Activated CD4-positive, alpha-beta T cell treated with anti-CD3 and anti-CD28 coated beads for 36 hours (primary cell): ENCODE measurements at regions not wholly inside any gene's neighbourhood (a gene's known extent, or its start where the extent isn't known, plus 50 kb on each side); places are given as distances from the start of the nearest gene placed in this dataset.
"Not testable (repeated sequence)": the region's sequence is repeated elsewhere in the genome, so short reads cannot be mapped to it uniquely, and the experiment has no call there.

Source experiments
- ATAC-seq: fragments of 200-7000 bp; cut with Tn5 transposase; one replicate; pipeline ENCODE4 v1.10.0; 2021; ENCODE audit warnings: mild to moderate bottlenecking, moderate library complexity
- CTCF ChIA-PET: fragments of 350-600 bp; sonication (Branson Sonifier 250); formaldehyde crosslinking; loops from one replicate; lab custom pipeline; 2021; ENCODE audit warnings: antibody characterized with exemption; lab: Charles Lee
- POLR2A ChIA-PET: fragments of 350-600 bp; sonication (Branson Sonifier 250); formaldehyde crosslinking; loops from one replicate; lab custom pipeline; 2021; ENCODE audit warnings: antibody characterized with exemption, inconsistent platforms; lab: Charles Lee
- DNase-seq: peaks from one replicate; pipeline ENCODE4 v3.0.0-alpha.2; 2020
- H3K27ac Mint-ChIP-seq: one replicate; pipeline ENCODE4 v1.8.0; 2021; ENCODE audit warnings: mixed read lengths
- H3K27me3 Mint-ChIP-seq: one replicate; pipeline ENCODE4 v1.8.0; 2021; ENCODE audit warnings: mixed read lengths
- H3K36me3 Mint-ChIP-seq: one replicate; pipeline ENCODE4 v1.8.0; 2021; ENCODE audit warnings: low read depth, mixed read lengths
- H3K4me1 Mint-ChIP-seq: one replicate; pipeline ENCODE4 v1.8.0; 2021; ENCODE audit warnings: mixed read lengths
- H3K4me3 Mint-ChIP-seq: one replicate; pipeline ENCODE4 v1.8.0; 2021; ENCODE audit warnings: mild to moderate bottlenecking, moderate library complexity, mixed read lengths
- H3K9me3 Mint-ChIP-seq: one replicate; pipeline ENCODE4 v1.8.0; 2021; ENCODE audit warnings: low read depth, mixed read lengths
- intact Hi-C, 2 experiments: fragments of 100-400 bp; cut with DNase I in 1 of 2; cut with micrococcal nuclease in 1 of 2; formaldehyde crosslinking; loops; one replicate each; pipeline versions ENCODE4 v1.14.2 to v1.15.1; 2022 to 2024; cut with DNase I, micrococcal nuclease

DNA sequence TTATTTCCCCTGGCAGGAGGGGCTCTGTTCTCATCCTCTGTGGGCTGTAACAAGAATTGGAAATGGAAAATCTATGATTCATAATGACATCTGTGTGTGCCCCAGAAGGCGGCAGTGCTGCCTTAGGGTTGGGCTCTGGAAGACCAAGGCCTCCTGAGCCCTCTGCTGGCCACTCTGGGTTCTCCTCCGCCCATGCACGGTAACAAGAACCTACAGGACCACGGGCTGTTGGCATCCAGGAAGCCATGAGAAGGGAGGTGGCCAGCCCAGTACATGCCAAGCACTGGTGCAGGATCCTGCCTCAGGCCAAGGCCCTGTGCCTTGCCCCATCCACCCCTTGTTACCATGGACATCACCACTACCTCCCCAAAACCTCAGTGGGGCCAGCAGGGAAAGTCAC, 454.2 kb downstream of the TP53TG3F start:
- not testable (repeated sequence) for H3K27ac Mint-ChIP-seq, H3K27me3 Mint-ChIP-seq
- DNase-seq: peak; percentile 11

GRCh38 chr16:33920761-33921545, 461.5 kb downstream of the TP53TG3F start:
- POLR2A ChIA-PET, H3K4me3 Mint-ChIP-seq, intact Hi-C loops, H3K9me3 Mint-ChIP-seq, H3K36me3 Mint-ChIP-seq, CTCF ChIA-PET, H3K27me3 Mint-ChIP-seq, H3K4me1 Mint-ChIP-seq, H3K27ac Mint-ChIP-seq: not testable (repeated sequence)
- ATAC-seq: peak; percentile 60
- peak; percentile 13 for DNase-seq

More for the DNA sequence above, 454.2 kb downstream of the TP53TG3F start:
- H3K4me1 Mint-ChIP-seq, H3K36me3 Mint-ChIP-seq, POLR2A ChIA-PET, ATAC-seq, H3K9me3 Mint-ChIP-seq, H3K4me3 Mint-ChIP-seq, CTCF ChIA-PET, intact Hi-C loops: not testable (repeated sequence)

- H3K9me3 Mint-ChIP-seq, CTCF ChIA-PET, H3K36me3 Mint-ChIP-seq, ATAC-seq, H3K4me1 Mint-ChIP-seq, H3K27me3 Mint-ChIP-seq, DNase-seq, H3K4me3 Mint-ChIP-seq, intact Hi-C loops, POLR2A ChIA-PET, H3K27ac Mint-ChIP-seq: not testable (repeated sequence)
These were observed 463.5 kb downstream of the TP53TG3F start for GRCh38 chr16:33922914-33923313.

DNA sequence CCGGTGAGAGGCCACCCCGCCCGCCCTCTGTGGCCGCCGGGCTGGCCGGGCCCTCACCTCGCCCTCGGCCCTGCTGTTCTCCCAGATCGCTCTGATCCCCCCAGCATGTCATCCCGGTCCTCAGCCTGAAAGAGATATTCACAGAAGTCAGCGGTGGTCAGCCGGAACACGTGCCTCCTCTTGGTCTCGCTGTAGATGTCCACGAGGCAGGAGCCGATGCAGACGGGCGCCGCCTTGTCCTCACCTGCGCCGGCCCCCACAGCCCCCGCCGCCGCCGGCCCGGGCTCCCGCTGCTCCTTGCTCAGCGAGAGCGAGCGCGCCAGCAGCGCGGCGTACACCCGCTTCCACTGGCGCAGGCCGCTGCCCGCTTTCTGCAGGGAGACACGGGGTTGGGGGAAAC, 468.6 kb downstream of the TP53TG3F start:
- intact Hi-C loops, DNase-seq, H3K27me3 Mint-ChIP-seq, H3K4me1 Mint-ChIP-seq, H3K4me3 Mint-ChIP-seq, ATAC-seq, H3K27ac Mint-ChIP-seq, POLR2A ChIA-PET, CTCF ChIA-PET, H3K36me3 Mint-ChIP-seq, H3K9me3 Mint-ChIP-seq: not testable (repeated sequence)

DNA sequence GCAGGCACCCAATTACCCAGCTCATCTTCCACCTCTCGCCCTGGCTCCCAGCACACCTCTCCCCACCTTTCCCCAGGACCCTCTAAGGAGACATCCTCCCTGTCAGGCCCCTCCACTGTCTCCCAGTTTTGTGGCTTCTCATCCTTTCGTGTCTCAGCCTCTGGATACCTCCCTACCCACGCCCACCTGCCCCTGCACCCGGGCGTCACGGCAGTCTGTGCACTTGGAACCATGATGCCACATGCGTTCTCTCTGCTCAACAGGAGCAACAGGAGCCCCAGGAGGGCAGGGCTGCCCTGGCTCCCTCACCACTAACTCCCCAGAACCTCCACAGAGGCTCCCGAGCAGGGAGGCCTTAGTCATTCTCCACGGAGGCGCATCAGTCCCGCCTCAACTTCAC, 472.8 kb downstream of the TP53TG3F start:
- H3K36me3 Mint-ChIP-seq, H3K27me3 Mint-ChIP-seq, H3K4me3 Mint-ChIP-seq, POLR2A ChIA-PET, CTCF ChIA-PET, DNase-seq, intact Hi-C loops, H3K9me3 Mint-ChIP-seq, H3K4me1 Mint-ChIP-seq, H3K27ac Mint-ChIP-seq, ATAC-seq: not testable (repeated sequence)

DNA sequence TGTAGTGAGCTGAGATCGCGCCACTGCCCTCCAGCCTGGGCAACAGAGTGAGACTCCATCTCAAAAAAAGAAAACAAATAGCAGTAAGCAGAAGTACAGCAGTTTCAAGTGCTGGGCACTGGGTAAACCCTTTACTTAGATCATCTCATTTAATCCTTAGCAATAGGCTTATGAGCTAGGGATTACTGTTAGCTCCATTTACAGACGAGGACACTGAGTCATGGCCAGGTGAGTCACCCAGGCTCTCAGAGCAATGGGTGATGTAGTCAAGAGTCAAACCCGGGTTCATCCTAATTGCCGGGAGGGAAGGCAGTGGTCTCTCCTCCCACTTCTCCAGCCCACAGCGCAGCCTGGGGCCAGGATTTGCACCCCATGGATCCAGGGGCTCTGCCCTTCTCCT, 473.6 kb downstream of the TP53TG3F start:
- H3K4me3 Mint-ChIP-seq, H3K36me3 Mint-ChIP-seq, DNase-seq, H3K27me3 Mint-ChIP-seq, CTCF ChIA-PET, ATAC-seq, H3K9me3 Mint-ChIP-seq, POLR2A ChIA-PET, intact Hi-C loops, H3K4me1 Mint-ChIP-seq, H3K27ac Mint-ChIP-seq: not testable (repeated sequence)

- ATAC-seq, CTCF ChIA-PET, H3K4me1 Mint-ChIP-seq, H3K27me3 Mint-ChIP-seq, H3K9me3 Mint-ChIP-seq, H3K4me3 Mint-ChIP-seq, DNase-seq, H3K36me3 Mint-ChIP-seq, intact Hi-C loops, H3K27ac Mint-ChIP-seq, POLR2A ChIA-PET: not testable (repeated sequence)
These were observed 476.4 kb downstream of the TP53TG3F start for GRCh38 chr16:33935766-33936165.

- H3K9me3 Mint-ChIP-seq, H3K27ac Mint-ChIP-seq, POLR2A ChIA-PET, H3K4me3 Mint-ChIP-seq, H3K27me3 Mint-ChIP-seq, H3K4me1 Mint-ChIP-seq, intact Hi-C loops, CTCF ChIA-PET, ATAC-seq, H3K36me3 Mint-ChIP-seq: not testable (repeated sequence)
- DNase-seq: peak; percentile 5
These were observed 478.7 kb downstream of the TP53TG3F start for GRCh38 chr16:33938097-33938496.

- intact Hi-C loops, POLR2A ChIA-PET: not testable (repeated sequence)
These were observed 502.1 kb downstream of the TP53TG3F start for GRCh38 chr16:33961536-33961935.

GRCh38 chr16:33965534-33965933, 506.1 kb downstream of the TP53TG3F start:
- DNase-seq, H3K27ac Mint-ChIP-seq, intact Hi-C loops, H3K9me3 Mint-ChIP-seq, H3K4me3 Mint-ChIP-seq, H3K4me1 Mint-ChIP-seq, H3K27me3 Mint-ChIP-seq, H3K36me3 Mint-ChIP-seq, POLR2A ChIA-PET, CTCF ChIA-PET: not testable (repeated sequence)
- peak; percentile 79 for ATAC-seq

More at GRCh38 chr16:33961536-33961935, 502.1 kb downstream of the TP53TG3F start:
- CTCF ChIA-PET, DNase-seq, H3K36me3 Mint-ChIP-seq, ATAC-seq, H3K27ac Mint-ChIP-seq, H3K4me1 Mint-ChIP-seq, H3K27me3 Mint-ChIP-seq, H3K4me3 Mint-ChIP-seq, H3K9me3 Mint-ChIP-seq: not testable (repeated sequence)

- H3K9me3 Mint-ChIP-seq, H3K4me1 Mint-ChIP-seq, POLR2A ChIA-PET, DNase-seq, ATAC-seq, intact Hi-C loops, CTCF ChIA-PET, H3K4me3 Mint-ChIP-seq, H3K36me3 Mint-ChIP-seq, H3K27ac Mint-ChIP-seq, H3K27me3 Mint-ChIP-seq: not testable (repeated sequence)
These were observed 507.4 kb downstream of the TP53TG3F start for GRCh38 chr16:33966855-33967254.

GRCh38 chr16:33974557-33974956, 515.1 kb downstream of the TP53TG3F start:
- H3K4me3 Mint-ChIP-seq, CTCF ChIA-PET, ATAC-seq, H3K27ac Mint-ChIP-seq, H3K4me1 Mint-ChIP-seq, H3K27me3 Mint-ChIP-seq, POLR2A ChIA-PET, DNase-seq, H3K9me3 Mint-ChIP-seq, intact Hi-C loops, H3K36me3 Mint-ChIP-seq: not testable (repeated sequence)
